ENCODE measurements at regions not wholly inside any gene's neighbourhood (a gene's known extent, or its start where the extent isn't known, plus 50 kb on each side); places are given as distances from the start of the nearest gene placed in this dataset.

GRCh38 chr2:58460670-58461069 lies 219.5 kb upstream of the FANCL start:
- no peak for TF ChIP-seq GATA2 (IDR thresholded peaks at IDR 0.05; ENCODE audit: low read depth, low read length)
- TF ChIP-seq GATA3 (IDR thresholded peaks at IDR 0.05; ENCODE audit: low read depth, low read length) = no peak
